D341Med (cell line): ENCODE measurements at regions not wholly inside any gene's neighbourhood (a gene's known extent, or its start where the extent isn't known, plus 50 kb on each side); places are given as distances from the start of the nearest gene placed in this dataset.

Source experiments
- DNase-seq: peaks from one replicate; pipeline ENCODE4 v3.0.0; 2012; ENCODE audit warnings: low spot score

DNA sequence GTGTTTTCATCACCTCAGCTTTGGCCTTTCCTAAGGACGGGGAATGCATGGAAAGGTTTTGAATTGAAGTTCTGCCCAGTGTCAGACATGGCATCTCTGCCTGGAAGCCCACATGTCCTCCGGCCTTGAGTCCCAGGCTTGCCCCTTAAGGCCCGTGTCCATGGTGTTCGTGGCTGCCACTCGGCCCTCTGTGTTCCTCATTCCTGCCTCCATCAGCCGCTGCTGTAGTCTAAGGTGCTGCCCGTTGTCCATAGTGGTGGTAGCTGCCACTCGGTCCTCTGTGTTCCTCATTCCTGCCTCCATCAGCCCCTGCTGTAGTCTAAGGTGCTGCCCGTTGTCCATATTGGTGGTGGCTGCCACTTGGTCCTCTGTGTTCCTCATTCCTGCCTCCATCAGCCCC is 180.7 kb upstream of the SHH start:
- peak; percentile 2 for DNase-seq

GRCh38 chr7:155992538-155992937 is 180.3 kb upstream of the SHH start:
- DNase-seq, result peak; percentile 8

DNA sequence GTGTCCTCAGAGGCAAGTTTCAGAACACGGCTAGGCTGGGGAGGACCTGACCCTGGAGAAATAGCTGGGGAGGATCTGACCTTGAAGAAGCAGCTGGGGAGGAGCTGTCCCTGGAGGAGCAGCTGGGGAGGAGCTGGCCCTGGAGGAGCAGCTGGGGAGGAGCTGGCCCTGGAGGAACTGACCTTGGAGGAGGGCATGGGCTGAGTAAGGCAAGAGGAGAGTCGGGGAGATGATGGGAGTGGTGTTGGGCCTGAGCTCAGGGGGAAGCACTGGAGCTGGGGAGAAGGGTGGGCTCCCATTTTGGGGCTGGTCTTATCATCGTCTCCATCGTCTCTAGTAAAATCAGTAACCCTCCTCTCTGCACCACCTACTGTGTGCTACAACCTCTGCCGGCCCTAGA is 179.8 kb upstream of the SHH start:
- no peak for DNase-seq

DNA sequence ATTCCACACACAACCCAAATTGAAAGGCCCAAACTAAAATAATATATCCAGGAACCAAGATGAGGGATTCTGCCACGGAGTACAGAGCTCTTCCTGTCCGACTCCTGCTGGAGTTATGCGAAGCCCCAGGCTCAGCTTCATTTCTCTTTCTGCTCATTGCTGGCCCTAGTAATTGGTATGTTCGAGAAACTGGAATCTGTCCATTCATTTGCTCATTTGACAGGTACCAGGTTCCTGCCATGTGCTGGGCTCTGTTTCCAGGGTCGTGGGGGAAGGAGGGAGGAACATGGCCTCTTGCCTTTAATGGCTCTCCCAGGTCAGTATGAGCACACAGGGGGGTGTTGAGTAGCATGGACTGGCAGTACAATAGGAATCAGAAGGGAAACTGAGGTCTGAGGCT is 179.2 kb upstream of the SHH start:
- DNase-seq, result no peak

DNA sequence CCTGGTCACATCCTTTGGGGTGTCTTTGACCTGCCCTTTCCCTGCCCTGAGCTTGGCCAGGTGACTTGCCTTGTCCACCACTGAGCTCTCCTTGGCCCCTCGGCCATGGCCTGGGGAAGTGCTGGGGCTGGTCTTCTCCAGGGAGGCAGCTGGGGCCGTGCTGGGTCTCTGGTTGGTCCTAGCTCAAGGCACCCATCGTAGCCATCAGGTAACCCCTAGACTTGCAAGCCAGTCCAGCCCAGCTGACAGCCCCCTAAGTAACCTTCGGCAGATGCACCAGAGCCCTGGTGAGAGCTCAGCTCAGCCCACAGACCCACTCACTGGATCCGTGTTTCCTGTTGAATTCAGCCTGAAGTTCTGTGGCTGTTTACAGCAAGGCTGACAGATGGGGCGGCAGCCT is 176.2 kb upstream of the SHH start:
- DNase-seq, result peak; percentile 11

DNA sequence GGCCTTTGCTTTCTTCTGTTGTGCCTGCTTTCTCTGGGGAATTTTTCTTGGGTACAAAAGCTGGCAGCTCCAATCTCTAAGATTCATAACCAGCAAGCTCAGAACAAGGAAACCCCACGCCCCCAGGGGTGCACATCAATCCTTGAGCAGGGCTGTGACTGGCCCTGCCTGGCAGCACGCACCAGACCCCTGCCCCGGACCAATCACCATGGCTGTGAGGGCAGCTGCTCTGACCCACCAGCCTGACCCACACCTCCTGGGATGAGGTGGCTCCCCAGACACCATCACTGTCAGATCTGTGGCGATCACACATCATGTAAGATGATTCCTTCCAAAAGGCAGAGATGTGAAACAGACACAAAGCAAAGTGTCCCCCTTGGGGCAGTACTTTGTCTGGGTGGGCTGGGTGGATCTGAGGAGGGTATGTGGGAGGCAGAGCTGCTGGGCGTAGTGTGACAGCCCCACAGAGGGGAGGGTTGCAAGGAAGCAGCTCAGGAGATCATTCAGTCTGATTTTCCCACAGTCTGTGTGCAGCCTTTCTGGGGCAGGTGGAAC is 175.5 kb upstream of the SHH start:
- DNase-seq, result peak; percentile 15

DNA sequence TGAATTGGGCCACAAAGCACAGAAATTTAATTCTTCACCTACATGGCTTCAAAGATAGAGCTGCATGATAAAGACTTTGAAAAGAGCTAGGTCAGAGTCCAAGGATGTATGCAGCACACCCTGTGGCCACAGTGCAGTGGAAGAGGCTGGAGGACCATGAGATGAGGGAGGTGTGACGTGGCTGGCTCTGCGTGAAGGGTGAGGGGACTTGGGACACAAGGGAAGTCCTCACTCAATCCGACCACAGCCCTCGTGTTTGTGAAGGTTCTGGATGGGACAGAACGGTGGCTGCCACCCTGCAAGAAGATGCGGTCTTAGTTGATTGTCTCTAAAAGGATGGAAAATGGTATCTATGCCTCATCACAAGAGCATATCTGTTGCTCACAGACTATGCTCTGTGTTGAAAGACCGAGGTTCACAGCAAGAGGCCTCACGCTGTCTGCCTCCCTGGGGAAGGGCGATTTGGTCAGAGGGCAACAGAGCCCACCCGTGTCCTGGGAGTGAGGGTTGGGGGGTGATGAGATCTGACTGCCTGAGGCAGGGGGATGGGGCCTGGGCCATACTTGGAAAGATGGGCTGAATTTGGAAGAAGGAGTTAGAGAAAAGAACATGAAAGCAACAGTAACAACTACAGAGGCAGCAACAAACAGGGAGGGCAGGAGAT is 174.4 kb upstream of the SHH start:
- DNase-seq, result peak; percentile 3

- no peak for DNase-seq
These were observed 173.4 kb upstream of the SHH start for GRCh38 chr7:155985518-155986250.

- no peak for DNase-seq
These were observed 172.5 kb upstream of the SHH start for GRCh38 chr7:155984609-155985405.

- DNase-seq, result no peak
These were observed 171.8 kb upstream of the SHH start for GRCh38 chr7:155984028-155984580.

GRCh38 chr7:155983176-155983815 is 171.0 kb upstream of the SHH start:
- DNase-seq, result no peak

DNA sequence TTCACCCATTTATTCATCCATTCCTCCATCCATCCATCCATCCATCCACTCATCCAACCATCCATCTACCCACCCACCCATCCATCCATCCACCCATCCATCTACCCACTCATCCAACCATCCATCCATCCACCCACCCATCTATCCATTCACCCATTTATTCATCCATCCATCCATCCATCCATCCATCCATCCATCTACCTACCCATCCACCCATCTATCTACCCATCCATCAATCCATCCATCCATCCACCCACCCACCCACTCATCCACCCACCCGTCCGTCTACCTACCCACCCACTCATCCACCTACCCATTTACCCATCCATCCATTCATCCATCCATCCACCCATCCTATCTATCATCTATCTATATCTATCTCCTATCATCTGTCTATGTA is 169.4 kb upstream of the SHH start:
- DNase-seq, result no peak

GRCh38 chr7:155980841-155981240 is 168.6 kb upstream of the SHH start:
- DNase-seq, result no peak

GRCh38 chr7:155979994-155980393 is 167.7 kb upstream of the SHH start:
- no peak for DNase-seq

DNA sequence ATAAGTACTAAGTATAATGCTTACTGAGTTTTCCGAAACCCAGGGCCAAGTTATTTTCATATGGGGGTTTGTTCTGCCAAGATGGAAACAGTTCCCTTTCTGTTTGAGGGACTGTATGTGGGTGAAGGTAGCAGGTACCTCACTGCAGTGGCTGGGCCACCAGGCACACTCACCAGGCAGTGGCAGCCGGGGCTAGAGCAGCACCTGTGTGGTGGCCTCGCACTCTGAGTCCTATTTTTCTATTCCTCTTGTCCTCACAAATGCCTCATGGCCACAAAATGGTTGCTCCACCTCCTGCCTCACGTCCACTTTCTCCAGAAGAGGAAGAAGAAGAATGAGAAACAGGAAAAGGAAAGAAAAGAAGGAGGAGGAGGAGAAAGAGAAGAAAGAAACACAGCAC is 167.3 kb upstream of the SHH start:
- DNase-seq, result no peak

DNA sequence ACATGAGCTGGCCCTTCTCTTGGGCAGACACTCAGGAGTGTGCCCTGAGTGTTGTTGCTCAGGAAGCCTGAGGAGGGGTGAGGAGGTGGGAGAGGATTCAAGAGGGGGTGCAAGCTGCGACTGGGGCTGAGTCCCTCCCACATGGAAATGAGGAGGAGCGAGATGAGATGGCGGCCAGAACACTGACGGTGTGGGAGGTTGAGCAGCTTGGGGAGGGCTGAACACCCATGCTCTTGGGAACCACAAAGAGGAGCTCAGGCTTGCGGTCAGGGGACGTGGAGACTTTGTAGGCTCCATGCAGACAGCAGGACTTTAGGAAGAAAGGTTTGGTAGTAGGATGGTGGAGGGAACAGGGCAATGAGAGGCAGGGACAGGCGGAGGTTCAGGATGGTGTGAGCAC is 163.2 kb upstream of the SHH start:
- no peak for DNase-seq

- no peak for DNase-seq
These were observed 162.1 kb upstream of the SHH start for GRCh38 chr7:155974186-155974897.

DNA sequence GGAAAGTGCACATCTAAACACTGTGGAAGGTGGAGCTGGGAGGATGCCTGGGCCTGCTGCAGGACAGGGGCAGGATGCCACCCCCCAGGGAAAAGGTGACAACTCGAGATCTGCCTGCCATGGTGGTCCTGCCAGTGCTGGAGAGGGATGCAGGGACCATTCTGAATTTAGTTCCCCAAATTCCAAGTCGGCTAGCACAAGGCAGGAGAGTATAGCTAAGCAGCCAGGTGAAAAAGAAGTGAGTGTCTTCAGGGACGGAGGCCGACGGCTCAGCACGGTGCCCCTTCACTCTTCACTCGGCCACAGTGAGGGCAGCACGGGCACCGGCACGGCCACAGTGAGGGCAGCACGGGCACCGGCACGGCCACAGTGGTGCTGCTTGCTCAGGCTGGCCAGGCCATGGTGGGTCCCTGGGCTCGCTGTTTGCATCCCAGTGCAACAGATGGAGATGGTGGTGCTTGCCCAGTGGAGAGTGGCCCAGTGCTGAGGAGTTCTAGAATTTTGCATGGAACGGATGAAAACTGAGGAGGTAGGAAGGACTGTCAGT is 161.3 kb upstream of the SHH start:
- no peak for DNase-seq

DNA sequence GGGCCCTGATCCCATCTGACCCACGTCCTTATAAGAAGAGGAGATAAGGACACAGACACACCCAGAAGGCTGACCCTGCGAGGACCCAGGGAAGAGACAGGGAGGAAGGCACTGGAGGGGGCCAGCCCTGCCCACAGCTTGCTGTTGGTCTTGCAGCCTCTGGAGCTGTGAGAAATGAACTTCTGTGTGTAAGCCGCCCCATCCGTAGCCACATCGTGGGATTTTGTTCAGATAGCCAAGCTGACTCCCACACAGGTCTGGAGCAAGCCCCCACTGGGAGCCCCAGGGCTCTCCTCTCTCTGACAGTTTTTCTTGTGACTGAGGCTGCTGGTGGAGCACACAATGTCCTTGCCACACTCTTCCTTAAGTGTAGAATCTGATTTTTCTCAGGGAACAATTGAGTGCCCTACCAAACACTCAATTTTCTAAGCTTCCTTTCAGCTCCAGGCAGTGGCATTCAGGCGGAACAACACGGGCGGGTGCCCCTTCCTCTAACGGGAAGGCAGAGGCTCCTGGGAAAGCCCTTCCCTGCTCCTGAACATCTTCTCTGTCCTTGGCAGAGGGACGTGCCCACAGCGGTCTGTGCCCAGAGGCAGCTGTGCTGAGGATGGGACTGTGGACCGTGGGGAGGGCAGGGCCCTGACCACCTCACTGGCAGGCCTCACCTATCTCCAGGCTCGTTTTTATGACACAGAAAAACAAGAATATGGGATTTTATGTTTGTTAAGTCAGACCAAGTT is 160.6 kb upstream of the SHH start:
- no peak for DNase-seq

GRCh38 chr7:155972247-155972646 is 160.0 kb upstream of the SHH start:
- DNase-seq, result no peak
